ENCODE measurements at regions not wholly inside any gene's neighbourhood (a gene's known extent, or its start where the extent isn't known, plus 50 kb on each side); places are given as distances from the start of the nearest gene placed in this dataset.

- Mint-ChIP-seq H3K9me3 (peaks cover 2% of the 10 kb centered on the region), H3K36me3 (ENCODE audit: low read depth) (no peaks in the 10 kb centered on the region), H3K27me3 (ENCODE audit: low read depth) (peaks cover 9% of the 10 kb centered on the region), H3K4me3 (no peak overlapping the region), H3K4me1 (ENCODE audit: low read depth) (no peaks in the 10 kb centered on the region), H3K27ac (no peak overlapping the region)
- CTCF ChIA-PET, result no interaction called here
- intact Hi-C loops (cut with micrococcal nuclease), result no loop called here
- DNase-seq, result no peak
Observed at GRCh38 chr4:141389649-141390048, 169.0 kb downstream of the ZNF330 start.

GRCh38 chr4:141390571-141390970, 169.9 kb downstream of the ZNF330 start:
- Mint-ChIP-seq H3K4me3 (no peak overlapping the region), H3K4me1 (ENCODE audit: low read depth) (no peaks in the 10 kb centered on the region), H3K27ac (no peak overlapping the region), H3K27me3 (ENCODE audit: low read depth) (peaks cover 8% of the 10 kb centered on the region), H3K9me3 (peaks cover under 1% of the 10 kb centered on the region), H3K36me3 (ENCODE audit: low read depth) (no peaks in the 10 kb centered on the region)
- intact Hi-C loops (cut with micrococcal nuclease), result no loop called here
- CTCF ChIA-PET, result no interaction called here
- DNase-seq, result no peak

GRCh38 chr4:141391293-141391692, 170.6 kb downstream of the ZNF330 start:
- no peaks in the 10 kb centered on the region for H3K9me3 Mint-ChIP-seq
- H3K36me3 Mint-ChIP-seq (ENCODE audit: low read depth), result no peaks in the 10 kb centered on the region
- intact Hi-C loops (cut with micrococcal nuclease), result no loop called here
- CTCF ChIA-PET, result no interaction called here
- H3K4me3 Mint-ChIP-seq, result no peak overlapping the region
- peaks cover 8% of the 10 kb centered on the region for H3K27me3 Mint-ChIP-seq (ENCODE audit: low read depth)
- no peak for DNase-seq
- H3K27ac Mint-ChIP-seq, result no peak overlapping the region
- no peaks in the 10 kb centered on the region for H3K4me1 Mint-ChIP-seq (ENCODE audit: low read depth)

- H3K4me1 Mint-ChIP-seq (ENCODE audit: low read depth), result no peaks in the 10 kb centered on the region
- no peak overlapping the region for H3K4me3 Mint-ChIP-seq
- no peak overlapping the region for H3K27ac Mint-ChIP-seq
- no peaks in the 10 kb centered on the region for H3K36me3 Mint-ChIP-seq (ENCODE audit: low read depth)
- H3K27me3 Mint-ChIP-seq (ENCODE audit: low read depth), result peaks cover 8% of the 10 kb centered on the region
- no peaks in the 10 kb centered on the region for H3K9me3 Mint-ChIP-seq
- DNase-seq, result no peak
- CTCF ChIA-PET, result no interaction called here
- intact Hi-C loops (cut with micrococcal nuclease), result no loop called here
Observed at GRCh38 chr4:141391771-141392170, 171.1 kb downstream of the ZNF330 start.

GRCh38 chr4:141395246-141395830, 174.6 kb downstream of the ZNF330 start:
- CTCF ChIA-PET, result no interaction called here
- H3K27ac Mint-ChIP-seq, result no peak overlapping the region
- no peak overlapping the region for H3K4me3 Mint-ChIP-seq
- no peaks in the 10 kb centered on the region for H3K9me3 Mint-ChIP-seq
- H3K27me3 Mint-ChIP-seq (ENCODE audit: low read depth), result peaks cover 10% of the 10 kb centered on the region
- no peaks in the 10 kb centered on the region for H3K36me3 Mint-ChIP-seq (ENCODE audit: low read depth)
- no peaks in the 10 kb centered on the region for H3K4me1 Mint-ChIP-seq (ENCODE audit: low read depth)
- intact Hi-C loops (cut with micrococcal nuclease), result no loop called here
- no peak for DNase-seq

- H3K27ac Mint-ChIP-seq, result no peak overlapping the region
- peaks cover 7% of the 10 kb centered on the region for H3K27me3 Mint-ChIP-seq (ENCODE audit: low read depth)
- CTCF ChIA-PET, result no interaction called here
- no peak for DNase-seq
- H3K4me3 Mint-ChIP-seq, result no peak overlapping the region
- H3K4me1 Mint-ChIP-seq (ENCODE audit: low read depth), result no peaks in the 10 kb centered on the region
- H3K9me3 Mint-ChIP-seq, result no peaks in the 10 kb centered on the region
- intact Hi-C loops (cut with micrococcal nuclease), result no loop called here
- H3K36me3 Mint-ChIP-seq (ENCODE audit: low read depth), result no peaks in the 10 kb centered on the region
Observed at GRCh38 chr4:141395919-141396318, 175.2 kb downstream of the ZNF330 start.

GRCh38 chr4:141402712-141403111, 182.0 kb downstream of the ZNF330 start:
- Mint-ChIP-seq H3K4me1 (ENCODE audit: low read depth) (no peaks in the 10 kb centered on the region), H3K27ac (no peak overlapping the region), H3K9me3 (no peaks in the 10 kb centered on the region), H3K36me3 (ENCODE audit: low read depth) (no peaks in the 10 kb centered on the region), H3K27me3 (ENCODE audit: low read depth) (peaks cover 2% of the 10 kb centered on the region), H3K4me3 (no peak overlapping the region)
- intact Hi-C loops (cut with micrococcal nuclease), result no loop called here
- CTCF ChIA-PET, result no interaction called here
- DNase-seq, result no peak

- CTCF ChIA-PET, result no interaction called here
- Mint-ChIP-seq H3K4me3 (no peak overlapping the region), H3K27me3 (ENCODE audit: low read depth) (peaks cover under 1% of the 10 kb centered on the region), H3K27ac (no peak overlapping the region), H3K9me3 (no peaks in the 10 kb centered on the region), H3K36me3 (ENCODE audit: low read depth) (no peaks in the 10 kb centered on the region), H3K4me1 (ENCODE audit: low read depth) (no peaks in the 10 kb centered on the region)
- no peak for DNase-seq
- intact Hi-C loops (cut with micrococcal nuclease), result no loop called here
Observed at GRCh38 chr4:141403782-141404181, 183.1 kb downstream of the ZNF330 start.

GRCh38 chr4:141406237-141406636, 185.5 kb downstream of the ZNF330 start:
- intact Hi-C loops (cut with micrococcal nuclease), result no loop called here
- Mint-ChIP-seq H3K36me3 (ENCODE audit: low read depth) (no peaks in the 10 kb centered on the region), H3K27me3 (ENCODE audit: low read depth) (peaks cover 3% of the 10 kb centered on the region), H3K27ac (no peak overlapping the region), H3K4me3 (no peak overlapping the region), H3K4me1 (ENCODE audit: low read depth) (no peaks in the 10 kb centered on the region), H3K9me3 (no peaks in the 10 kb centered on the region)
- DNase-seq, result no peak
- CTCF ChIA-PET, result no interaction called here

- Mint-ChIP-seq H3K4me1 (ENCODE audit: low read depth) (no peaks in the 10 kb centered on the region), H3K27ac (no peak overlapping the region), H3K4me3 (no peak overlapping the region), H3K27me3 (ENCODE audit: low read depth) (peaks cover 3% of the 10 kb centered on the region), H3K36me3 (ENCODE audit: low read depth) (no peaks in the 10 kb centered on the region), H3K9me3 (no peaks in the 10 kb centered on the region)
- CTCF ChIA-PET, result no interaction called here
- intact Hi-C loops (cut with micrococcal nuclease), result no loop called here
- no peak for DNase-seq
Observed at GRCh38 chr4:141409556-141409955, 188.9 kb downstream of the ZNF330 start.

- Mint-ChIP-seq H3K27me3 (ENCODE audit: low read depth) (peaks cover 3% of the 10 kb centered on the region), H3K9me3 (no peaks in the 10 kb centered on the region), H3K4me3 (no peak overlapping the region)
Observed at GRCh38 chr4:141410839-141411238, 190.1 kb downstream of the ZNF330 start.

GRCh38 chr4:141411936-141412335, 191.2 kb downstream of the ZNF330 start:
- DNase-seq, result no peak
- intact Hi-C loops (cut with micrococcal nuclease), result no loop called here
- no peaks in the 10 kb centered on the region for H3K4me1 Mint-ChIP-seq (ENCODE audit: low read depth)
- no peak overlapping the region for H3K27ac Mint-ChIP-seq
- H3K36me3 Mint-ChIP-seq (ENCODE audit: low read depth), result no peaks in the 10 kb centered on the region
- no peaks in the 10 kb centered on the region for H3K9me3 Mint-ChIP-seq
- H3K4me3 Mint-ChIP-seq, result no peak overlapping the region
- CTCF ChIA-PET, result no interaction called here
- H3K27me3 Mint-ChIP-seq (ENCODE audit: low read depth), result peaks cover 3% of the 10 kb centered on the region

More at GRCh38 chr4:141410839-141411238, 190.1 kb downstream of the ZNF330 start:
- DNase-seq, result no peak
- Mint-ChIP-seq H3K27ac (no peak overlapping the region), H3K4me1 (ENCODE audit: low read depth) (no peaks in the 10 kb centered on the region), H3K36me3 (ENCODE audit: low read depth) (no peaks in the 10 kb centered on the region)
- CTCF ChIA-PET, result no interaction called here
- intact Hi-C loops (cut with micrococcal nuclease), result no loop called here

GRCh38 chr4:141413366-141413765, 192.7 kb downstream of the ZNF330 start:
- CTCF ChIA-PET, result no interaction called here
- intact Hi-C loops (cut with micrococcal nuclease), result no loop called here
- Mint-ChIP-seq H3K9me3 (no peaks in the 10 kb centered on the region), H3K4me1 (ENCODE audit: low read depth) (no peaks in the 10 kb centered on the region), H3K27me3 (ENCODE audit: low read depth) (peaks cover 3% of the 10 kb centered on the region), H3K27ac (no peak overlapping the region), H3K4me3 (no peak overlapping the region), H3K36me3 (ENCODE audit: low read depth) (no peaks in the 10 kb centered on the region)
- DNase-seq, result no peak

GRCh38 chr4:141415651-141416050, 195.0 kb downstream of the ZNF330 start:
- H3K9me3 Mint-ChIP-seq, result no peaks in the 10 kb centered on the region

More at GRCh38 chr4:141415651-141416050, 195.0 kb downstream of the ZNF330 start:
- no peak for DNase-seq
- Mint-ChIP-seq H3K27ac (no peak overlapping the region), H3K4me3 (no peak overlapping the region), H3K27me3 (ENCODE audit: low read depth) (no peaks in the 10 kb centered on the region), H3K4me1 (ENCODE audit: low read depth) (no peaks in the 10 kb centered on the region), H3K36me3 (ENCODE audit: low read depth) (no peaks in the 10 kb centered on the region)
- intact Hi-C loops (cut with micrococcal nuclease), result no loop called here
- CTCF ChIA-PET, result interaction anchor here (1.4 kb wide), 1 partner anchor 10 kb away, joined by 3 read pairs; no protein-coding TSS in a partner anchor
